H1 (cell line): ENCODE measurements at regions not wholly inside any gene's neighbourhood (a gene's known extent, or its start where the extent isn't known, plus 50 kb on each side); places are given as distances from the start of the nearest gene placed in this dataset.

Experiments
- CTCF ChIA-PET: fragments of 300-600 bp; sonication (Branson Sonifier 250); formaldehyde crosslinking; loops from one replicate; lab custom pipeline; 2021; ENCODE audit not compliant: partially characterized antibody; lab: Charles Lee
- POLR2A ChIA-PET: fragments of 300-600 bp; sonication (Branson Sonifier 250); formaldehyde crosslinking; loops from one replicate; lab custom pipeline; 2021; ENCODE audit warnings: inconsistent platforms; ENCODE audit not compliant: partially characterized antibody; lab: Charles Lee
- DNase-seq, 2 experiments: peaks; one replicate each; pipeline versions ENCODE4 v3.0.0 to v3.0.0-alpha.2; 2010 to 2022; ENCODE audit warnings: low spot score in 2 of 2, low read depth in 1 of 2, mixed read lengths in 1 of 2
- FAIRE-seq: peaks from 2 replicates; lab custom pipeline; 2011; peaks lifted over from hg19 to GRCh38; lab: Jason Lieb, UNC
- H2AFZ ChIP-seq: 2 replicates; pipeline ENCODE4 v1.8.1; 2012; ENCODE audit warnings: low read length, inconsistent platforms
- H2AK5ac ChIP-seq: 2 replicates; pipeline ENCODE4 v1.6.1; 2013; ENCODE audit warnings: low read depth, low read length
- H2BK120ac ChIP-seq: replicated peaks from 2 replicates; pipeline ENCODE3; 2013; ENCODE audit warnings: low read depth, low read length, inconsistent platforms
- H2BK12ac ChIP-seq: 2 replicates; pipeline ENCODE4 v1.6.1; 2013; ENCODE audit warnings: low read depth, low read length
- H2BK15ac ChIP-seq: 2 replicates; pipeline ENCODE4 v1.6.1; 2013; ENCODE audit warnings: low read length
- H2BK20ac ChIP-seq: 2 replicates; pipeline ENCODE4 v1.6.1; 2013; ENCODE audit warnings: low read length
- H2BK5ac ChIP-seq: 2 replicates; pipeline ENCODE4 v1.6.1; 2013; ENCODE audit warnings: low read depth, low read length
- H3K14ac ChIP-seq: 2 replicates; pipeline ENCODE4 v1.6.1; 2013; ENCODE audit warnings: inconsistent platforms; ENCODE audit not compliant: insufficient read length
- H3K18ac ChIP-seq: 2 replicates; pipeline ENCODE4 v1.6.1; 2013; ENCODE audit warnings: low read length; ENCODE audit errors: extremely low read depth
- H3K23ac ChIP-seq: 2 replicates; pipeline ENCODE4 v1.6.1; 2013; ENCODE audit warnings: inconsistent platforms; ENCODE audit not compliant: insufficient read length
- H3K23me2 ChIP-seq: 2 replicates; pipeline ENCODE4 v1.6.1; 2013; ENCODE audit warnings: low read depth, low read length
- H3K27ac ChIP-seq: 2 replicates; pipeline ENCODE4 v1.6.1; 2011; ENCODE audit warnings: low read depth, low read length, inconsistent platforms
- H3K27me3 ChIP-seq, 4 experiments: replicated peaks in 1 of 4; 1 replicate in 1 of 4; 2 replicates in 3 of 4; pipeline versions ENCODE4 v1.6.1 to v1.8.1; 2011 to 2013; ENCODE audit warnings: low read length in 3 of 4, mild to moderate bottlenecking in 3 of 4, inconsistent platforms in 2 of 4, mixed read lengths in 2 of 4, moderate library complexity in 1 of 4; ENCODE audit not compliant: control insufficient read depth in 3 of 4, insufficient read depth in 3 of 4; ENCODE audit errors: extremely low read depth in 1 of 4
- H3K36me3 ChIP-seq, 4 experiments: 2 replicates each; pipeline versions ENCODE4 v1.6.1 to v1.8.1; 2011 to 2013; ENCODE audit warnings: mild to moderate bottlenecking in 4 of 4, low read length in 3 of 4, moderate library complexity in 2 of 4, control low read depth in 1 of 4, inconsistent platforms in 1 of 4; ENCODE audit not compliant: insufficient read depth in 4 of 4, control insufficient read depth in 2 of 4
- H3K4ac ChIP-seq: replicated peaks from 2 replicates; pipeline ENCODE3; 2013; ENCODE audit warnings: low read length, low read depth, mixed read lengths, inconsistent platforms; ENCODE audit not compliant: insufficient read length
- H3K4me1 ChIP-seq, 4 experiments: replicated peaks in 1 of 4; 1 replicate in 1 of 4; 2 replicates in 3 of 4; pipeline versions ENCODE4 v1.6.1 to v1.8.1; 2011 to 2013; ENCODE audit warnings: low read length in 3 of 4, inconsistent platforms in 2 of 4, mixed read lengths in 1 of 4; ENCODE audit not compliant: insufficient read depth in 4 of 4, control insufficient read depth in 3 of 4
- H3K4me2 ChIP-seq, 2 experiments: 2 replicates each; pipeline versions ENCODE4 v1.6.1 to v1.8.1; 2011 to 2013; ENCODE audit warnings: low read depth in 2 of 2, low read length in 2 of 2, control low read depth in 1 of 2, inconsistent platforms in 1 of 2, mild to moderate bottlenecking in 1 of 2; ENCODE audit not compliant: insufficient read depth in 1 of 2
- H3K4me3 ChIP-seq, 4 experiments: fragments of 200-600, 300-600 bp in 1 of 4; sonication (generic), shearing (Covaris generic), sonication (Bioruptor Twin) in 1 of 4; 2 replicates each; pipeline versions ENCODE4 v1.5.1 to v1.8.1; 2011 to 2016; ENCODE audit warnings: low read length in 4 of 4, low read depth in 3 of 4, control low read depth in 2 of 4, inconsistent platforms in 2 of 4, mild to moderate bottlenecking in 2 of 4, mixed read lengths in 1 of 4, moderate library complexity in 1 of 4; ENCODE audit not compliant: insufficient read depth in 2 of 4; ENCODE audit errors: extremely low read depth in 1 of 4
- H3K56ac ChIP-seq: replicated peaks from 2 replicates; pipeline ENCODE3; 2013; ENCODE audit warnings: low read depth, mild to moderate bottlenecking, mixed read lengths, low read length, inconsistent platforms; ENCODE audit not compliant: insufficient read length
- H3K79me1 ChIP-seq: 2 replicates; pipeline ENCODE4 v1.6.1; 2013; ENCODE audit warnings: low read depth, low read length, control low read depth
- H3K79me2 ChIP-seq, 2 experiments: 2 replicates each; pipeline versions ENCODE4 v1.6.1 to v1.8.1; 2012 to 2013; ENCODE audit warnings: low read length in 2 of 2, mild to moderate bottlenecking in 2 of 2, inconsistent platforms in 1 of 2; ENCODE audit not compliant: insufficient read depth in 2 of 2, control insufficient read depth in 1 of 2
- H3K9ac ChIP-seq, 4 experiments: replicated peaks in 1 of 4; 1 replicate in 1 of 4; 2 replicates in 3 of 4; pipeline versions ENCODE4 v1.6.1 to v1.8.1; 2011 to 2013; ENCODE audit warnings: low read depth in 3 of 4, low read length in 3 of 4, control low read depth in 2 of 4, mild to moderate bottlenecking in 2 of 4, moderate library complexity in 2 of 4, inconsistent platforms in 1 of 4; ENCODE audit errors: extremely low read depth in 1 of 4
- H3K9me3 ChIP-seq, 2 experiments: 2 replicates each; pipeline versions ENCODE4 v1.6.1 to v1.8.1; 2012 to 2013; ENCODE audit warnings: mild to moderate bottlenecking in 2 of 2, moderate library complexity in 2 of 2, control low read depth in 1 of 2, inconsistent platforms in 1 of 2, low read depth in 1 of 2, low read length in 1 of 2, mixed read lengths in 1 of 2; ENCODE audit not compliant: insufficient read depth in 2 of 2
- H4K20me1 ChIP-seq, 2 experiments: replicated peaks in 1 of 2; 2 replicates each; pipeline versions ENCODE3 to v1.8.1; 2011 to 2013; ENCODE audit warnings: inconsistent platforms in 2 of 2, low read length in 2 of 2, mild to moderate bottlenecking in 1 of 2; ENCODE audit not compliant: insufficient read depth in 2 of 2, control insufficient read depth in 1 of 2
- H4K5ac ChIP-seq: 2 replicates; pipeline ENCODE4 v1.6.1; 2013; ENCODE audit warnings: low read length, low read depth, mixed read lengths, inconsistent platforms; ENCODE audit not compliant: insufficient read length
- H4K8ac ChIP-seq: 2 replicates; pipeline ENCODE4 v1.8.0; 2013; ENCODE audit warnings: mild to moderate bottlenecking, moderate library complexity, low read length, inconsistent platforms; ENCODE audit not compliant: insufficient read depth; ENCODE audit errors: extremely low read depth
- H4K91ac ChIP-seq: replicated peaks from 2 replicates; pipeline ENCODE3; 2013; ENCODE audit warnings: low read length, mixed read lengths, inconsistent platforms; ENCODE audit not compliant: insufficient read length
- CBX5 ChIP-seq: fragments of 300-800, 300-1000 bp; sonication (generic); IDR thresholded peaks from 2 replicates; pipeline ENCODE4 v1.7.1; 2016; ENCODE audit warnings: antibody characterized with exemption, low read length, low read depth
- CHD1 ChIP-seq: IDR thresholded peaks from 2 replicates; pipeline ENCODE4 v1.6.1; 2012; ENCODE audit warnings: low read depth, low read length, improper control_type of control experiment
- TAF1 ChIP-seq: IDR thresholded peaks from 2 replicates; pipeline ENCODE4 v1.6.1; 2011; ENCODE audit warnings: mild to moderate bottlenecking, low read depth, low read length
- WGBS, 2 experiments: shearing (Covaris generic) in 1 of 2; methylation state at CpG; one replicate each; pipeline versions ENCODE4 v1.1.6 to v1.1.7; 2013 to 2015; ENCODE audit warnings: low lambda C conversion rate in 2 of 2, mixed read lengths in 2 of 2, inconsistent platforms in 1 of 2, low coverage in 1 of 2, missing lambda C conversion rate in 1 of 2; ENCODE audit not compliant: insufficient replicate concordance in 2 of 2, insufficient coverage in 1 of 2, insufficient read length in 1 of 2; ENCODE audit errors: extremely low coverage in 1 of 2, missing lambda C conversion rate in 1 of 2; 5-methylcytosine and 5-hydroxymethylcytosine counted together

DNA sequence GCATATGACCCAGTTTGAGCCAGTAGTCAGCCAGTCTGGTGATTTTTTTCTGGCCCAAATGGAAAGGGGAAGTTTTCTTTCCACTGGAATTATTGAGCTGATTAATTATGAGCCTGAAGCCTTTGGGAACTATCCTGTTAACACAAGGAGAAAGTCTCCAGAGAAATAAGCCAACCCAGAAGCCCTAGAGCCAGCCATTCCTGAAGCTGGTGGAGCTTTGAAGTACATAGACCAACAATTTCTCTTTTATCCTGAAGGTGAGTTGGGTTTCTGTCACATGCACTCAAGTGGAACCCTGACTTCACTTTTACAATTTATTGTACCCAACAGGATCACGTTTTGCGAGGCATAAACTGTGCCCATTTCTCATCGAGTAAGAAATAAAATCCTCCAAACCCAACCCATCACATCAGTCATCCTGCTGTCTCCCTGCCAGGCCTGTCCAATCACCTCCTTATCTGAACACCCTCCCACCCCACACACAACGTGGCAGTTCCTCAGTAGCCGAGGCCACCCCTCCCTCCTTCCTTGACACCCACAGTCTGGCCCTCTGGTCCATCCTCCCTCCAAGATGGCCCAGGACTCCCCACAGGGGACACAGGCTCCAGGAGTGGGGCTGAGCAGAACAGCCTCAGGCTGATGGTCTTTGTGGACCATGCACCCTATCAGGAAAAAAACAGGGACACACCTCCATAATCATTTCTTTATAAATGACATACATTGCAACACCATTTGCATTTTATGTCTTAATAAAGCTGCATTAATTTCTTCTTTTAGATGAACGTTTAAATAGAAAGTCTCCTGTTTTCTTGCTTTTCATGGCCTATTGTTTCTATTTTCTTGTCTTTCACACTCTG lies 55.7 kb upstream of the GATA2 start:
- H4K91ac ChIP-seq: peak overlapping the region; percentile 17
- no peaks in the 10 kb centered on the region for H3K36me3 ChIP-seq
- no peaks in the 10 kb centered on the region for H4K20me1 ChIP-seq
- no peak overlapping the region for H2AFZ ChIP-seq
- no peaks in the 10 kb centered on the region for H3K23me2 ChIP-seq
- POLR2A ChIA-PET: no interaction called here
- H4K8ac ChIP-seq: no peak overlapping the region; the same call in 1 of the 2 replicates
- no peaks in the 10 kb centered on the region for H3K79me1 ChIP-seq
- no peaks in the 10 kb centered on the region for H3K9me3 ChIP-seq
- WGBS, 2 experiments: 94% methylated on average over 6 of the region's 6 CpGs; no CpG with 5 or more reads in 1 of the 2 experiments
- H3K18ac ChIP-seq: no peak overlapping the region
- H3K9ac ChIP-seq: no peak overlapping the region
- no peak overlapping the region for H3K56ac ChIP-seq
- no peak overlapping the region; the same call in 1 of the 2 replicates for H2BK5ac ChIP-seq
- H3K27me3 ChIP-seq: peaks cover 0 to 5% (median 0%) of the 10 kb centered on the region in 4 experiments; a peak in 1 of 7 replicates
- H3K23ac ChIP-seq: no peak overlapping the region
- H3K14ac ChIP-seq: no peak overlapping the region
- peaks cover 0 to 9% (median 3%) of the 10 kb centered on the region in 4 experiments; a peak in 4 of 7 replicates for H3K4me1 ChIP-seq
- H4K5ac ChIP-seq: no peak overlapping the region
- no peaks in the 10 kb centered on the region for H3K79me2 ChIP-seq
- H3K4me2 ChIP-seq: no peak overlapping the region
- CTCF ChIA-PET: interaction anchor here (0.6 to 2.6 kb wide), 3 partner anchors 24 to 316 kb away, joined by 3 to 9 read pairs (median 4); no protein-coding TSS in a partner anchor
- no peak overlapping the region for H3K27ac ChIP-seq
- FAIRE-seq (no peak), DNase-seq (no peak)
- no peak overlapping the region for H2BK120ac ChIP-seq
- no peak overlapping the region for H2BK15ac ChIP-seq
- no peak overlapping the region for H3K4ac ChIP-seq
- no peak overlapping the region for H3K4me3 ChIP-seq
- H2AK5ac ChIP-seq: no peak overlapping the region
- H2BK12ac ChIP-seq: peak overlapping the region; percentile 81; the same call in 1 of the 2 replicates
- H2BK20ac ChIP-seq: no peak overlapping the region
- TF ChIP-seq CBX5 (no peak), TAF1 (no peak), CHD1 (no peak)
